ENCODE measurements at regions not wholly inside any gene's neighbourhood (a gene's known extent, or its start where the extent isn't known, plus 50 kb on each side); places are given as distances from the start of the nearest gene placed in this dataset.
"Not testable (repeated sequence)": the region's sequence is repeated elsewhere in the genome, so short reads cannot be mapped to it uniquely, and the experiment has no call there.

DNA sequence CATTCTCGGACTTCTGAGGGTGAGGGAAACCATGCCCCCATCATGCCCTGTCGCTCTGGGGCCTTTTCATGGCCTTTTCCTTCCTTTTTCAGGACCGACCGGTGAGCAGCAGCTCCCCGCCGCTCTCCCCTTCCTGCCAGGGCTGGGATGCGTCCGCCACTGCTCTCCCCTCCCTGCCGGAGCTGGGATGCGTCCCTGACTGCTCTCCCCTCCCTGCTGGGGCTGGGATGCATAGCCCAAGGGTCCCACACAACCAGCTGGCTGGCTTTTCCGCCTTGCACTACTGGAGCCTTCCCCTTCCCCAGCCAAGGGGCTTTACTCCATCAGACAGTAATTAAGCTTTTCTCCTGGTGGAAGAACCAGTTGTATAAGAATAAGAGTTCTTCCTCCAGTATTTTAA is 129.7 kb upstream of the COBL start:
- DNase-seq (ENCODE audit: low spot score): no peak

DNA sequence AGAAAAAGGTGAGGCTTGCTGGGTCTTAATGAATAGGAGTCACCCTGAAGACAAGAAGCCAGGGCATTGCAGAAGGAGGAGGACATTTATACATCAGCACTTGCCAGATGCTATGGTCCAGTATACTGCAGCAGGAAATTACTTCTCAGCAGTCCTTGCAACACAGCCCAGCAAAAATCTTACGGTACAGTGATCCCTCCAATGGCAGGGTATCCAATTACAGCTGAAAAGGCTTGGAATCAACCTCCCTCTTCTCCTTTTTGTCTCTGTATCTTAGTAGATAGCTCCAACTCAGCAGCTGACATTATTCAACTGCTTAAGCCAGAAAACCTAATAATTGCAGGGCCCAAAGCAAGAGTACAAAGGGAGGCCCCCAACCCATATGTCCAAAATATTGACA is 128.3 kb upstream of the COBL start:
- no peak for DNase-seq (ENCODE audit: low spot score)

DNA sequence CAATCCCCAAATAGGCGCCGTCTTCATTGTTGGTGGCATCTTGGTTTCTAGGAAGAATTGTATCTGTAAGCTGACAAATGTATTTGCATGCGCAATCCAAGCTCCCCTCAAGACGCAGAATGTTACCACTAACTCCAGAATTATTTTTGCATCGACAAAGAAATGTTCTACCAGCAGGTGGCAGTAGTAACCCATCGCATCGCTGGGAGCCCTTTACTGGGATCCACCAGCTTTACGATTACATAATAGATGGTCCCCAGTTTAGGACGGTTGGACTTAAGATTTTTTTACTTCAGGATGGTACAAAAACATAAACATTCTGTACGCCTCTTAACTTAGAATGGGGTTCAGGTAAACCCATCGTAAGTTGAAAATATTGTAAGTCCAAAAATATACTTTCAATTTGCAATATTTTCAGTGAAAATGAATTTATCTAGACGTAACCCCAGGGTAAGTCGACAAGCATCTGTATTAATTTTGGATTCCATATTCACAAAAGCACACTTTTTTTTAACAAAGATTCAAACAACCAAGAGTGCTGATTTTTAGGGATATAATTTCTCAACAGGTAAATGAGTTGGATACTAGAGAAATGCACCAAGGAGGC is 114.0 kb upstream of the COBL start:
- peak; percentile 52 for DNase-seq (ENCODE audit: low spot score)

DNA sequence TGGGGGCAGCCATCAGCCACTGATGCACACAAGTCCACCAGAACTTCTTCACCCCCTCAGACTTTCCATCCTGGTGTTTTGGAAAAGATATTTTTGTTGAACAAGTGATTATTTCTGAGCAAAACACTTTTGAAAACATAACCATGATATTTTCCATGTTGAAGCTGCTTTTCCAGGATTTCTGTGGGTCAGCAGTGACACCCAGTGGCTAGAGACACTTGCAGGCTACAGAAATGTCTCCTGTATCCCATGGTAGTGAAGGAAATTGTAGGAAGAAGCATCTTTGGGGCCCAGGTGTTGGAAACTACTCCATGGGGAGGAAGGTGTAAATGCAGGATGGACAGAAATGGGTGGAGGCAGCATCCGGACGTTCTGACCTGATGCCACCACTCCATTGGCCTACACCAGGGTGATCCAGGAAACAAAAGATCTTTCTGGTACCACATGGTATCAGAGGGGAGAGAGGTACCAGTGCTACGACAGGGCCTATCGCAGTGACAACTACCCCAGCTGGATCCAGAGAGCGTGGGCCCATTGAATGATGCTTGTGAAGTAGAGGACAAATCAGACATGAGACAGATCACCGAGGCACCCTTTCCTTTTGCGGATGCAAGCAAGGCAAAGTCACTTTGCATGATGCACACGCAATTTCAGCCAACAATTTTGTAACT is 111.7 kb upstream of the COBL start:
- peak; percentile 32 for DNase-seq (ENCODE audit: low spot score)

DNA sequence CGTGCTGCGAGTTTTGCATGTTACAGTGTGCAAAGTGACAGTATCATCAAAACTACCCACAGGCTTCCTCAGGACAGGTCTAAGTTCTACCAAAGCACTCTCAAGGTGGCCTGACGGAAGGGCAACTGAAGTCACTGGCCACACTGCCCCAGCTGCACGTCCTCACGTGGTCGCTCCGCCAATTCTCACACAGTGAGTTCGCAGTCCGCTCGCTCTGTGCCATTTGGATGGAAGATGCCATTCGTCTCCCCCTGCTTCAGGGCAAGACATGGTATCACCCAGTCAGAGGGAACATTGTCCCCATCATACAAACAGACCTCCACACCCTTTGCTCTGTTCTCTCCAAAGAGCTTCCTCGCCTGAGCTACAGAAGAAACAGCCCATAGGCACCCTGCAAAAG is 109.6 kb upstream of the COBL start:
- no peak for DNase-seq (ENCODE audit: low spot score)

DNA sequence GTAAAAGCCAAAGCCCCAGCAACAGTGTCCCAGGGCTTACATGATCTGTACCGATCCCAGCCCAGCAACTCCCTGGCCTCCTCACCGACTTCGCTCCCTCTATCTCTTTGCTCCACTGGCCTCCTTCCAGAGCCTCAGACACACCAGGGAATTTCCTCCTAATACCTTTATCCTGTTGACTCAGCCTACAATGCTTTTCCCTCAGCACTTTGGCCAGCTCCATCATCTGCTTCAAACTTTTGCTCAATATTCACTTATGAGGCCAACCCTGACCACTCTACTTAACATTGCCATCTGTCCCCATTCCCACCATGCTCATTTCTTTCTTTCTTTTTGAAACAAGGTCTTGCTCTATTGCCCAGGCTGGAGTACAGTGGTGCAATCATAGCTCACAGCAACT is 93.3 kb upstream of the COBL start:
- DNase-seq (ENCODE audit: low spot score): not testable (repeated sequence)

DNA sequence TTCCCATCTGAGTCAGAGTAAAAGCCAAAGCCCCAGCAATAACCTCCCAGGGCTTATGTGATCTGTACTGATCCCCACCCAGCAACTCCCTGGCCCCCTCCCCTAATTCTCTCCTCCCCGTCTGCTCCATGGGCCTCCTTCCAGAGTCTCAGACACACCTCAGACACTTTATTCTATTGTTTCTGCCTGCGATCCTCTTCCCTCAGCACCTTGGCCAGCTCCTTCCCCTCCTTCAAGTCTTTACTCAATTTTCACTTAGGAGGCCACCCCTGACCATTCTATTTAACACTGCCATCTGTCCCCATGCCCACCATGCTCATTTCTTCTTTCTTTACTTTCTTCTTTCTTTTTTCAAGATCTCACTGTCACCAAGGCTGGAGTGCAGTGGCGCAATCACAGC is 81.0 kb upstream of the COBL start:
- DNase-seq (ENCODE audit: low spot score): not testable (repeated sequence)

DNA sequence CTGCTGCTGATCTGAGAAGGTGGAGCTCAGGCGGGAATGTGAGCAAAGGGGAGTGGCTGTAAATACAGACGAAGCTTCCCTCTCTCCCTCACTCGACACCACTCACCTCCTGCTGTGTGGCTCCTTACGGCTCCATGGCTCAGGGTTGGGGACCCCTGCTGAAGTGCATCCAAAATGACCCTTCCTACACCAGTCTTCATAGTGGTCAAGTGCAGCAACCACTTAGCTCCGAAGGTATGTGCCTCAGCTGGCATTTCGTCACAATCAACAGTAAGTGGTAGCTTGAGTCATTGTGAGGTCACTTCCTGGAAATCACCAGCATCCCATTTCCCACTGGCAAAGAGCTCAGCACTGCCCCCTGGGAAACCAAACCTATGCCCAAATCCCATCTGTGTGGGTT is 76.4 kb upstream of the COBL start:
- DNase-seq (ENCODE audit: low spot score): peak; percentile 41

DNA sequence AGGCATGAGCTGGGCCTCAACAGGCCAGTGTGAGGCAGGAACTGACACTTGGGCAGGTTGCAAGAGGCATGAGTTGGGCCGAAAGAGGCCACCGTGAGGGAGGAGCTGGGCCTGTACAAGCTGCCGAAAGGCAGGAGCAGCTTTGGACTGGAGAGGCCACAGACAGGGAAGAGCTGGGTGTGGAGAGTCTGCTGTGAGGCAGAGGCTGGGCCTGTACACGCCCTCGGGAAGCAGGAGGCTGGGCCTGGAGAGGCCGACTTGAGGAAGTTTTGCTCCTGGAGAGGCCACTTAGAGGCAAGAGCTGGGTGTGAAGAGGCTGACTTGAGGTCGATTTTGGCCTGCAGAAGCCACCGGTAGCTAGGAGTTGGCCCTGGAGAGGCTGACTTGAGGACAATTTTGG is 73.3 kb upstream of the COBL start:
- not testable (repeated sequence) for DNase-seq (ENCODE audit: low spot score)

DNA sequence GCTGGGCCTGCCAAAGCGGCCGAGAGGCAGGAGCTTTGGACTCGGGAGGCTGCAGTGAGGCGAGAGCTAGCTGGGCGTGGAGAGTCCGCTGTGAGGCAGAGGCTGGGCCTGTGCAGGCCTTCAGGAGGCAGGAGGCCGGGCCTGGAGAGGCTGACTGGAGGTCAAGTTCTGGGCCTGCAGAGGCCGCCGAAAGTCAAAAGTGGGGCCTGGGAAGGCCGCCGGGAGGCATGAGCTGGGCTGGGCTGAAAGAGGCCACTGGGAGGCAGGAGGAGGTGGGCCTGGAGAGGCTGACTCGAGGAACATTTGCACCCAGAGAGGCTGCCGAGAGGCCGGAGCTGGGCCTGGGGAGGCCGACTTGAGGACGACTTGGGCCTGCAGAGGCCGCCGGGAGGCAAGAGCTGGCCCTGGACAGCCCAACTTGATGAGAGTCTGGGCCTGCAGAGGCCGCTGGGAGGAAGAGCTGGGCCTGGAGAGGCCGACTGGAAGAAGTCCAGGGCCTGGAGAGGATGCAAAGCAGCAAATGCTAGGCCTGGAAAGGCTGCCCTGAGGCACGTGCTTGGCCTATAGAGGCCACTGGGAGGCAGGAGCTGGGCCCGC is 72.7 kb upstream of the COBL start:
- DNase-seq (ENCODE audit: low spot score): not testable (repeated sequence)

DNA sequence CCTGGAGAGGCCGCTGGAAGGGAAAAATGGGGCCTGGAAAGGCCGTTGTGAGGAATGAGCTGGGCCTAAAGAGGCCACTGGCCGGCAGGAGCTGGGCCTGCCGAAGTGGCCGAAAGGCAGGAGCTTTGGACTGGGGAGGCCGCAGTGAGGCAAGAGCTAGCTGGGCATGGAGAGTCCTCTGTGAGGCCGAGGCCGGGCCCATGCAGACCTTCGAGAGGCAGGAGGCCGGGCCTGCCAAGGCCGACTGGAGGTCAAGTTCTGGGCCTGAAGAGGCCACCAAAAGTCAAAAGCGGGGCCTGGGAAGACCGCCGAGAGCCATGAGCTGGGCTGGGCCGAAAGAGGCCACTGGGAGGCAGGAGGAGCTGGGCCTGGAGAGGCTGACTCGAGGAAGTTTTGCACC is 71.6 kb upstream of the COBL start:
- not testable (repeated sequence) for DNase-seq (ENCODE audit: low spot score)

DNA sequence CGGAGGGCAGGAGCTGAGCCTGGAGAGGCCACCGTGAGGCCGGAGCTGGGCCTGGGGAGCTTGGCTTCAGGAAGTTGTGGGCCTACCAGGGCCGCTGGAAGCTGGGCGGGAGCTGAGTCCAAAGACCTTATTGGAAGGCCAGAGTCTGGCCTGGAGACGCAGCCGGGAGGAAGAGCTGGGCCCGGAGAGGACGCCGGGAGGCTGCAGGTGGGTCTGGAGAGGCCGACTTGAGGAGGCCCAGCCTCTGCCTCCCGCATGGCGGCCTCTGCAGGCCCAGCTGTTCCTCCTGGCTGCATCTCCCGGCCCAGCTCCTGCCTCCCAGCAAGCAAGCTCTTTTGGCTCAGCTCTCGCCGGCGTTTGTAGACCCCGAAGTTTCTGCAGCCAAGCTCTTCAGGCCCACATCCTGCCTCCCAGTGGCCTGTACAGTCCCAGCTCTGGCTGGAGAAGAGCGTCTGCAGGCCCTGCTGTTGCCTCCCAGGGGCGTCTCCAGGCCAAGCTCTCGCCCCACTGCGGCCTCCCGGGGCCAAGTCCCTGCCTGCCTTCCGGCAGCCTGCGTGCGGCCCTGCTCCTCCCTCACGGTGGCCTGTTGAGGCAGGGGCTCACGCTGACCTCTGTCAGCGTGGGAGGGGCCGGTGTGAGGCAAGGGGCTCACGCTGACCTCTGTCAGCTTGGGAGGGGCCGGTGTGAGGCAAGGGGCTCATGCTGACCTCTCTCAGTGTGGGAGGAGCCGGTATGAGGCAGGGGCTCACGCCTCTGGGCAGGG is 70.4 kb upstream of the COBL start:
- DNase-seq (ENCODE audit: low spot score): not testable (repeated sequence)

DNA sequence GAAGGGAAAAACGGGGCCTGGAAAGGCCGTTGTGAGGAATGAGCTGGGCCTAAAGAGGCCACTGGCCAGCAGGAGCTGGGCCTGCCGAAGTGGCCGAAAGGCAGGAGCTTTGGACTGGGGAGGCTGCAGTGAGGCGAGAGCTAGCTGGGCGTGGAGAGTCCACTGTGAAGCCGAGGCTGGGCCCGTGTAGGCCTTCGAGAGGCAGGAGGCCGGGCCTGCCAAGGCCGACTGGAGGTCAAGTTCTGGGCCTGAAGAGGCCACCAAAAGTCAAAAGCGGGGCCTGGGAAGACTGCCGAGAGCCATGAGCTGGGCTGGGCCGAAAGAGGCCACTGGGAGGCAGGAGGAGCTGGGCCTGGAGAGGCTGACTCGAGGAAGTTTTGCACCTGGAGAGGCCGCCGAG is 69.6 kb upstream of the COBL start:
- not testable (repeated sequence) for DNase-seq (ENCODE audit: low spot score)

DNA sequence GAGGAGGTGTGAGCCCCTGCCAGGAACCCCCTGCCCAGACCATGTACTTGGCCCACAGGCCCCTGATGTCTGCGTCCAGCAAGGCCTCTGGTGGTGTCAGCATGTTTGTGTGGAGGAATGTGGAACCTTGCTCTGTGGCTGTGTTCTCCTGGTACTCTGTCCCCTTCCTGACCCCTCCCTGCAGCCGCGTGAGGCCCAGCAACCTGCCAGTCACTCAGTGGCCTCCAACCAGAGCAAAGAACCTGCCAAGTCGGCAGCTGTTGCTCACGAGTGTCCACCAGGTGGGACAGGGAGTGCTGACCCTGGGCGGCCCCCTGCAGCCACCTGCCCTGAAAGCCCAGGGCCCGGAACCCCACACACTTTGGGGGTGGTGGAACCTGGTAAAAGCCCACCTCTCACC is 65.6 kb upstream of the COBL start:
- not testable (repeated sequence) for DNase-seq (ENCODE audit: low spot score)

DNA sequence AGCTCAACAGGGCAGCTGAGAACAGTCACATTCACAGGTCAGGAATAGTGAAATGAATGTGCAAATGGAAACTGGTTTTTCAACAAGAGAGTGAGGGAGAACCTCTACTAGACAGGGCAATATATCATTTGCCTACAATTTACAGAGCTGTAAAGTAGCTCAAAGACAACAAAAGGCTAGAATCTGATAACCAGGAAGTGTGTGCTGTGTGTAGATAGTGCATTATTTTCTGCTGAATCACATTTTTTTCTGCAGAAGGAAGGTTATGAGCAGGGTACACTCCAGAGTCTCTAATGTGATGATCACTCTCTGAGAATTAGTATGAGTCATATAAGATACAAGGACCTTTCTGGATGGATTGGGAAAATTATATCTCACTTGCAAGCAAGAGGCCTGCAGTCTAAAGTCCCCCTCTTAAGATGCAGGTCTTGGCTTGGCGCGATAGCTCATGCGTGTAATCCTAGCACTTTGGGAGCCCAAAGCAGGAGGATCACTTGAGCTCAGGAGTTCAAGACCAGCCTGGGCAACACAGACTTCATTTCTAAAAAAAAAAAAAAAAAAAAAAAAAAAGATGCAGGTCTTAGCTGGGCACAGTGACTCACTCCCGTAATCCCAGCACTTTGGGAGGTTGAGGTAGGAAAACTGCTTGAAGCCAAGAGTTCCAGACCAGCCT is 59.9 kb upstream of the COBL start:
- peak; percentile 75 for DNase-seq (ENCODE audit: low spot score)

DNA sequence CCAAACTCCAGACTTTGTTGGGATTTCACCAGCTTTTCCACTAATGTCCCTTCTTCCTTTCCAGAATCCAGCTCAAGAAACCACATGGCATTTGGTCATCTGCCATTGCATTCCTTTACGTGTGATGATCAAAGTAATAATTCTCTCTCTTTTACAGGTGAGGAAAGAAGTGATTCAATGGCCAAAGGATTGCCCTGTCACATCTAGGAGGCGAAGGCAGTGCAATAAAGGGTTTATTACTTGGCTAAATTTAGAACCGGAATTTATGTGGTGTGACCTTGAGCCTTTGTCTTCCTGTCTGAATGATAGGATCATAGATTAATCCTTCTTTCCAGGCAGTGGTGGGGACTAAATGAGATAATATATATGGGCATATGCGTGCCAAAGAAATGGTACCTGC is 58.3 kb upstream of the COBL start:
- DNase-seq (ENCODE audit: low spot score): no peak

DNA sequence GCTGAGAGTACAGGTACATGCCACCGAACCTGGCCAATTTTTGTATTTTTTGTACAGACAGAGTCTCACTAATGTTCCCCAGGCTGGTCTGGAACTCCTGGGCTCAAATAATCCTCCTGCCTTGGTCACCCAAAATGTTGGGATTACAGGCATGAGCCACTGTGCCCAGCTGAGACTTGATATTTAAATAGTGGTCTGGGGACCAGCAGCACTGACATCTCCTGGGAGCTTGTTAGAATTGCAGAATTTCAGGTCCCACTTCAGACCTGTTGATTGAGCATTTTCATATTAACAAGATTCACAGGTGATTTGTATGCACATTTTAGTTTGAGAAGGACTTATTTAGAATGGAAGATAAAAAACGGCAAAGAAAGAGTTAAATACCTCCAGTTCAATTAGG is 57.0 kb upstream of the COBL start:
- DNase-seq (ENCODE audit: low spot score): not testable (repeated sequence)

DNA sequence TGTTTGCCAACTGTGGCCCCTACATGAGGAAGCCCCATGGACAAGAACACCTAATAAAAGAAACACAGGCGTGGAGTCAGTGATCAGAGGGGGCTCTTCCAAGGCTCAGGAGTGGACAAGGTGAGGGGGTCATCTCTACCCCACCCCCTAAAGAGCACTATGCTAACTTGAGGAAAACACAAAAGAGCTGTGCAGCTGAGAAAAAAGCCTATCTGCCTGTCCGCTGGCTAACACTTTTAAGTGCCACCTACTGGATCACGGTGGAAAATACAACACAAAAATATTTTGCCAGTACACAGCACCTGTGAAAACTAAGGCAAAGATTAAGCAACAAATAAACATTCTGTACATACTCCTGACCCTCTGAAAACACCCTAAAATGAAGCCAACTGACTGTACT is 53.1 kb upstream of the COBL start:
- DNase-seq (ENCODE audit: low spot score): peak; percentile 38

DNA sequence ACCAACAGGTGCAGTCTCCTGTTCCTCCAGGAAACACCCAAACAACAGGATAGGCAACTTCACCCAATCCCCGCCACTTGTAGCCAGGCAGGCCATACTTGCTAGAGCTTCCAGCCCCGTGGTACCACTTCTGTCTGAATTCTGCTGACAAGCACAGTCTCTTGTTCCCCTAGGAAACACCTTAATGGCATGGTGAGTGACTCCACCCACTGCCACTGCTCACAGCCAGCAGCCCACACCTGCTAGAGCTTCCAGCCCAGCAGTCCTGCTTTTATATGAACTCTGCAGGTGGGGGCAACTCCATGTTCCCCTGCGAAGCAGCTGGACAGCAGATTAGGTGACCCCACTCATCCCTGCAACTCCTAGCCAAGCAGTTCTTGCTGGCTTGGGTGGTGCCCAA is 52.6 kb upstream of the COBL start:
- not testable (repeated sequence) for DNase-seq (ENCODE audit: low spot score)

DNA sequence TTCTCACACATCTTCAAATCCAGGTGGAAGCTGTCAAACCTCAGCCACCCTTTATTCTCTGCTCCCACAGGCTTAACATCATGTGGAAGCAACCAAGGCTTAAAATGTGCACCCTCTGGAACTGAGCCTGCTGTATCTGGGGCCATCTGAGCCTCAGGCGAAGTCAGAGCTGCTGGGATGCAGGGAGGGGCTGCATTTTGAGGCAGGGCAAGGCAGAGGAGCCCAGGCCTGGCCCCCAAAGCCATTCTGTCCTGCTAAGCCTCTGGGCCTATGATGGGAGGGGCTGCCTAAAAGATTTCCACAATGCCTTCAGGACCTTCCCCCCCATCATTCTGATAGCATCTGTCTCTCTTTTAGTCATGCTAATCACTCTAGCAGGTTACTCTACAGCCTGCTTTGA is 51.7 kb upstream of the COBL start:
- DNase-seq (ENCODE audit: low spot score): no peak

DNA sequence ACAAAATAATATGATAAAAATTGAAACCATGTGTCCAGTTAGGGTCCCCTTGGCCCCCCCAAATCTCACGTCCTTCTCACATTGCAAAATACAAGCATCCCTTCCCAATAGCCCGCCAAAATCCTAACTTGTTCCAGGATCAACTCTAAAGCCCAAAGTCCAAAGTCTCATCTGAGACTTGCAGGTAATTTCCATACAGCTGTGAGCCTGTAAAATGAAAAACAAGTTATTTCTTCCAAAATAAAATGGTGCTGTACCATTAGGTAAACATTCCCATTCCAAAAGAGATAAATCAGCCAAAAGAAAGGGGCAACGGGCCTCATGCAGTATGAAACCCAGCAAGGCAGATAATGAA is 51.0 kb upstream of the COBL start:
- no peak for DNase-seq (ENCODE audit: low spot score)

DNA sequence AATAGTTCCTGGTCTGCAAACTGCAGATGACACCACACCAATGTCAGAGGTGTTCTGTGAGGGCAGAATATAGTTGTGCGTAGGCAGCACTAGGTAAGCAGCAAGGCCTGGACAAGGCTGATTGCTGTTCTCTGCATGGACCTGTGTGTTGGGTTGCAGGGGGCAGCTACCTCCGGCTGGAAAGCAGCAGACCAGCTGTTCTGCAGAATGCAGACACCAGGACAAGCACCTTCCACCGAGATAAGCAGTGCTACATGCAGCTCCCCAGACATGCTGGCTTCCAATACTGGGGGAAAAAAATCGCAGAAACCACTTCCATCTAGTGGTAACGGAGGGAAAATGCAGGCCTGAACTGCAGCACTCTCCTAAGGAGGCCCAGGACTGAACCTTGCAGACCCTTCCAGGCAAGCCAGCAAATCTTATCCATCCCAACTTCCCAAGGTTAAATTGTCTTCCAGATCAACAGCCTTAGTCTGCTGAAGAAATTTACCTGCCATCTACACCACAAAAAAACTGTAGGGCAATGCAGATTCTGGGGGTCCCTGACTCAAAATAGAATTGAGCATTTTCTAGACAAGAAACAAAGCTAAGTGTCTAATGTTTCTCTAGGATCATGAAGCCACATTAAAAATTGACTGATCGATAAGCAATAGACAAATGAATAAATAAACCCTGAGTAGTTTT is 50.5 kb upstream of the COBL start:
- DNase-seq (ENCODE audit: low spot score): peak; percentile 65

Measured in RKO (cell line).